Calu3 (cell line): ENCODE measurements at regions not wholly inside any gene's neighbourhood (a gene's known extent, or its start where the extent isn't known, plus 50 kb on each side); places are given as distances from the start of the nearest gene placed in this dataset.

Experiments
- BruUV-seq: library from RNA; stranded (reverse); fragments of 400-500 nt; replicated peaks from 2 replicates; lab custom pipeline; 2021; lab: Mats Ljungman, UMichigan
- CTCF ChIA-PET: fragments of 300-600 bp; sonication (Branson Sonifier 250); formaldehyde crosslinking; loops from one replicate; lab custom pipeline; 2022; ENCODE audit warnings: antibody characterized with exemption; lab: Charles Lee
- DNase-seq: peaks from one replicate; pipeline ENCODE4 v3.0.0; 2022
- H3K27ac Mint-ChIP-seq: one replicate; pipeline ENCODE4 v1.8.0; 2022; ENCODE audit warnings: mixed read lengths; ENCODE audit not compliant: unreplicated experiment
- H3K27me3 Mint-ChIP-seq: one replicate; pipeline ENCODE4 v1.8.0; 2022; ENCODE audit warnings: mixed read lengths; ENCODE audit not compliant: unreplicated experiment
- H3K36me3 Mint-ChIP-seq: one replicate; pipeline ENCODE4 v1.8.0; 2022; ENCODE audit warnings: mild to moderate bottlenecking, moderate library complexity, mixed read lengths; ENCODE audit not compliant: insufficient read depth, unreplicated experiment
- H3K4me1 Mint-ChIP-seq: one replicate; pipeline ENCODE4 v1.8.0; 2022; ENCODE audit warnings: mild to moderate bottlenecking, low read depth, mixed read lengths; ENCODE audit not compliant: unreplicated experiment
- H3K4me3 Mint-ChIP-seq: one replicate; pipeline ENCODE4 v1.8.0; 2022; ENCODE audit warnings: mild to moderate bottlenecking, low read depth, moderate library complexity, mixed read lengths; ENCODE audit not compliant: unreplicated experiment
- H3K9me3 Mint-ChIP-seq: one replicate; pipeline ENCODE4 v1.8.0; 2022; ENCODE audit warnings: low read depth, mixed read lengths; ENCODE audit not compliant: unreplicated experiment
- CTCF ChIP-seq: fragments of 200-600 bp; IDR thresholded peaks from one replicate; pipeline ENCODE4 v1.8.0; 2022; ENCODE audit warnings: antibody characterized with exemption; ENCODE audit not compliant: unreplicated experiment
- intact Hi-C: fragments of 100-400 bp; cut with micrococcal nuclease; formaldehyde crosslinking; loops from one replicate; pipeline ENCODE4 v1.10.0; 2022; ENCODE audit not compliant: unreplicated experiment

- CTCF ChIA-PET, result no interaction called here
- BruUV-seq, result no TSS peak
- Mint-ChIP-seq H3K27ac (no peak overlapping the region), H3K4me3 (no peak overlapping the region), H3K9me3 (no peaks in the 10 kb centered on the region), H3K27me3 (no peaks in the 10 kb centered on the region), H3K4me1 (no peaks in the 10 kb centered on the region), H3K36me3 (no peaks in the 10 kb centered on the region)
- TF ChIP-seq CTCF, result no peak
- no peak for DNase-seq
- intact Hi-C loops, result no loop called here
These were observed 269.8 kb downstream of the HACE1 start for GRCh38 chr6:104589940-104590339.

- no peak overlapping the region for H3K4me3 Mint-ChIP-seq
- intact Hi-C loops, result no loop called here
These were observed 274.1 kb downstream of the HACE1 start for GRCh38 chr6:104585646-104586045.

DNA sequence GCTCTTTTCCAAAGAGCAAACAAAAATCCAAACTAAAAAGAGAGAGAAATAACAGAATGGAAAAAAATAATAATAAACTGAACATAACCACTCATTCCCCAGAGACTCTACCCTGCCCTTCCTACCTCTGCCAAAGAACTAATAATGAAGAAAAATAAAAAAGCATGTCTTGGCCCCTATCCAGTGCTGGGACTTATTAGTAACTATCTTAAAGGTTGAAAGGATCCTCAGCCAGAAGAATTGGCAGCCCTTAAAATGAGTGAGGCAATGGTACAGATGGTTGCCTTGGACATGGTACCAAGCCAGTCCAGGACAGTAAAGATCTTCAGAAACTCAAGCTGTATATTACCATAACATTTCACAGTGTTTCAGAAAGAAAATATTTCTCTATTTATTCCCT is 279.3 kb downstream of the HACE1 start:
- no peak for DNase-seq
- H3K27me3 Mint-ChIP-seq, result no peaks in the 10 kb centered on the region
- H3K27ac Mint-ChIP-seq, result no peak overlapping the region
- H3K4me1 Mint-ChIP-seq, result no peaks in the 10 kb centered on the region
- H3K36me3 Mint-ChIP-seq, result no peaks in the 10 kb centered on the region
- H3K9me3 Mint-ChIP-seq, result no peaks in the 10 kb centered on the region
- no peak for TF ChIP-seq CTCF
- intact Hi-C loops, result no loop called here
- H3K4me3 Mint-ChIP-seq, result no peak overlapping the region
- CTCF ChIA-PET, result interaction anchor here (0.5 kb wide), 1 partner anchor 826 kb away, joined by 3 read pairs; no protein-coding TSS in a partner anchor
- no TSS peak for BruUV-seq

More at GRCh38 chr6:104585646-104586045, 274.1 kb downstream of the HACE1 start:
- Mint-ChIP-seq H3K27ac (no peak overlapping the region), H3K36me3 (no peaks in the 10 kb centered on the region), H3K4me1 (no peaks in the 10 kb centered on the region), H3K9me3 (no peaks in the 10 kb centered on the region), H3K27me3 (no peaks in the 10 kb centered on the region)
- DNase-seq, result no peak
- no peak for TF ChIP-seq CTCF
- BruUV-seq, result no TSS peak
- CTCF ChIA-PET, result no interaction called here

- Mint-ChIP-seq H3K27ac (no peak overlapping the region), H3K36me3 (no peaks in the 10 kb centered on the region), H3K9me3 (no peaks in the 10 kb centered on the region), H3K4me1 (no peaks in the 10 kb centered on the region), H3K27me3 (no peaks in the 10 kb centered on the region), H3K4me3 (no peak overlapping the region)
- DNase-seq, result no peak
- CTCF ChIA-PET, result no interaction called here
- BruUV-seq, result no TSS peak
- TF ChIP-seq CTCF, result no peak
- intact Hi-C loops, result no loop called here
These were observed 280.3 kb downstream of the HACE1 start for GRCh38 chr6:104579310-104579863.
